ENCODE measurements at regions not wholly inside any gene's neighbourhood (a gene's known extent, or its start where the extent isn't known, plus 50 kb on each side); places are given as distances from the start of the nearest gene placed in this dataset.

- CTCF ChIA-PET = no interaction called here
- Mint-ChIP-seq H3K27me3 (ENCODE audit: insufficient read depth, unreplicated experiment) (peaks cover 58% of the 10 kb centered on the region), H3K9me3 (ENCODE audit: unreplicated experiment) (no peaks in the 10 kb centered on the region), H3K4me1 (ENCODE audit: insufficient read depth, unreplicated experiment) (no peaks in the 10 kb centered on the region), H3K36me3 (ENCODE audit: insufficient read depth, unreplicated experiment) (no peaks in the 10 kb centered on the region), H3K27ac (ENCODE audit: low read depth, unreplicated experiment) (no peak overlapping the region), H3K4me3 (ENCODE audit: unreplicated experiment) (no peak overlapping the region)
- intact Hi-C loops (cut with micrococcal nuclease) = no loop called here
- TF ChIP-seq CTCF (IDR thresholded peaks at IDR 0.05; ENCODE audit: unreplicated experiment) = no peak
- no TSS peak for BruUV-seq (replicated peaks)
- POLR2A ChIA-PET = interaction anchor here (0.5 kb wide), 1 partner anchor 20 kb away, joined by 3 read pairs; no protein-coding TSS in a partner anchor
- no peak for DNase-seq (ENCODE audit: unreplicated experiment)
These were observed 318.1 kb upstream of the CASK start for GRCh38 chrX:42241421-42241820.

- POLR2A ChIA-PET = interaction anchor here (0.6 kb wide), 2 partner anchors 340 to 380 kb away, joined by 4 read pairs; no protein-coding TSS in a partner anchor
- Mint-ChIP-seq H3K9me3 (ENCODE audit: unreplicated experiment) (no peaks in the 10 kb centered on the region), H3K4me1 (ENCODE audit: insufficient read depth, unreplicated experiment) (no peaks in the 10 kb centered on the region), H3K36me3 (ENCODE audit: insufficient read depth, unreplicated experiment) (no peaks in the 10 kb centered on the region), H3K4me3 (ENCODE audit: unreplicated experiment) (no peak overlapping the region), H3K27me3 (ENCODE audit: insufficient read depth, unreplicated experiment) (peaks cover 66% of the 10 kb centered on the region), H3K27ac (ENCODE audit: low read depth, unreplicated experiment) (no peak overlapping the region)
- BruUV-seq (replicated peaks) = no TSS peak
- CTCF ChIA-PET = no interaction called here
- no peak for TF ChIP-seq CTCF (IDR thresholded peaks at IDR 0.05; ENCODE audit: unreplicated experiment)
- no peak for DNase-seq (ENCODE audit: unreplicated experiment)
- intact Hi-C loops (cut with micrococcal nuclease) = no loop called here
These were observed 314.6 kb upstream of the CASK start for GRCh38 chrX:42237956-42238355.

- H3K27ac Mint-ChIP-seq (ENCODE audit: low read depth, unreplicated experiment) = no peak overlapping the region
- no peaks in the 10 kb centered on the region for H3K36me3 Mint-ChIP-seq (ENCODE audit: insufficient read depth, unreplicated experiment)
- peaks cover 82% of the 10 kb centered on the region for H3K27me3 Mint-ChIP-seq (ENCODE audit: insufficient read depth, unreplicated experiment)
- peaks cover 22% of the 10 kb centered on the region for H3K9me3 Mint-ChIP-seq (ENCODE audit: unreplicated experiment)
- ChIA-PET POLR2A (no interaction called here), CTCF (no interaction called here)
- BruUV-seq (replicated peaks) = no TSS peak
- H3K4me3 Mint-ChIP-seq (ENCODE audit: unreplicated experiment) = no peak overlapping the region
- H3K4me1 Mint-ChIP-seq (ENCODE audit: insufficient read depth, unreplicated experiment) = no peaks in the 10 kb centered on the region
- intact Hi-C loops (cut with micrococcal nuclease) = no loop called here
- no peak for TF ChIP-seq CTCF (IDR thresholded peaks at IDR 0.05; ENCODE audit: unreplicated experiment)
- no peak for DNase-seq (ENCODE audit: unreplicated experiment)
These were observed 306.2 kb upstream of the CASK start for GRCh38 chrX:42229533-42229932.

- DNase-seq (ENCODE audit: unreplicated experiment) = no peak
- Mint-ChIP-seq H3K4me1 (ENCODE audit: insufficient read depth, unreplicated experiment) (no peaks in the 10 kb centered on the region), H3K27me3 (ENCODE audit: insufficient read depth, unreplicated experiment) (peaks cover 66% of the 10 kb centered on the region), H3K36me3 (ENCODE audit: insufficient read depth, unreplicated experiment) (no peaks in the 10 kb centered on the region), H3K9me3 (ENCODE audit: unreplicated experiment) (peaks cover 8% of the 10 kb centered on the region), H3K4me3 (ENCODE audit: unreplicated experiment) (no peak overlapping the region), H3K27ac (ENCODE audit: low read depth, unreplicated experiment) (no peak overlapping the region)
- intact Hi-C loops (cut with micrococcal nuclease) = no loop called here
- TF ChIP-seq CTCF (IDR thresholded peaks at IDR 0.05; ENCODE audit: unreplicated experiment) = no peak
- ChIA-PET CTCF (interaction anchor here (0.7 kb wide), 1 partner anchor 13 kb away, joined by 3 read pairs; no protein-coding TSS in a partner anchor), POLR2A (no interaction called here)
- BruUV-seq (replicated peaks) = no TSS peak
These were observed 297.3 kb upstream of the CASK start for GRCh38 chrX:42220666-42221065.

Data from MCF 10A (cell line).